B cell (primary cell): ENCODE measurements at regions not wholly inside any gene's neighbourhood (a gene's known extent, or its start where the extent isn't known, plus 50 kb on each side); places are given as distances from the start of the nearest gene placed in this dataset.

Source experiments
- ATAC-seq: fragments of 200-7000 bp; cut with Tn5 transposase; one replicate; pipeline ENCODE4 v1.10.0; 2021; ENCODE audit warnings: low read depth, mild to moderate bottlenecking, moderate number of reproducible peaks, moderate library complexity
- CTCF ChIA-PET: fragments of 350-600 bp; sonication (Branson Sonifier 250); formaldehyde crosslinking; loops from one replicate; lab custom pipeline; 2021; ENCODE audit warnings: antibody characterized with exemption, inconsistent platforms; lab: Charles Lee
- POLR2A ChIA-PET: fragments of 350-600 bp; sonication (Branson Sonifier 250); formaldehyde crosslinking; loops from one replicate; lab custom pipeline; 2021; ENCODE audit warnings: antibody characterized with exemption; lab: Charles Lee
- DNase-seq: peaks from one replicate; pipeline ENCODE4 v3.0.0; 2013
- H2AFZ ChIP-seq: 2 replicates; pipeline ENCODE4 v1.6.1; 2012; ENCODE audit warnings: mild to moderate bottlenecking, low read depth, low read length; ENCODE audit not compliant: insufficient read depth, poor library complexity, severe bottlenecking
- H3K27ac ChIP-seq, 2 donors: 1 replicate in 1 of 2; 2 replicates in 1 of 2; pipeline ENCODE4 v1.5.1; 2012 to 2013; ENCODE audit warnings: low read length in 2 of 2, mild to moderate bottlenecking in 2 of 2, moderate library complexity in 1 of 2
- H3K27me3 ChIP-seq, 4 experiments: fragments of 200-600 bp in 1 of 4; sonication (generic) in 1 of 4; replicated peaks in 1 of 4; 1 replicate in 2 of 4; 2 replicates in 2 of 4; pipeline versions ENCODE4 v1.6.1 to v1.7.0; 2013 to 2016; ENCODE audit warnings: low read length in 3 of 4, mild to moderate bottlenecking in 2 of 4, mixed read lengths in 1 of 4, moderate library complexity in 1 of 4; ENCODE audit not compliant: insufficient read depth in 4 of 4, control insufficient read depth in 3 of 4; ENCODE audit errors: control extremely low read depth in 1 of 4
- H3K36me3 ChIP-seq, 2 experiments: replicated peaks in 1 of 2; 1 replicate in 1 of 2; 2 replicates in 1 of 2; pipeline versions ENCODE4 v1.6.1 to v1.7.1; 2013; ENCODE audit warnings: low read length in 1 of 2; ENCODE audit not compliant: insufficient read depth in 2 of 2, control insufficient read depth in 1 of 2; ENCODE audit errors: control extremely low read depth in 1 of 2, extremely low read depth in 1 of 2
- H3K4me1 ChIP-seq, 2 donors: fragments of 200-600 bp in 1 of 2; sonication (generic) in 1 of 2; 1 replicate in 1 of 2; 2 replicates in 1 of 2; pipeline versions ENCODE4 v1.5.1 to v1.6.1; 2013 to 2017; ENCODE audit warnings: low read length in 2 of 2; ENCODE audit not compliant: control insufficient read depth in 2 of 2, insufficient read depth in 2 of 2
- H3K4me2 ChIP-seq: replicated peaks from 2 replicates; pipeline ENCODE3; 2012; ENCODE audit warnings: mild to moderate bottlenecking, low read depth, low read length; ENCODE audit not compliant: poor library complexity, severe bottlenecking
- H3K4me3 ChIP-seq, 5 experiments: fragments of 200-600 bp in 1 of 5; sonication (generic) in 1 of 5; 1 replicate in 3 of 5; 2 replicates in 2 of 5; pipeline versions ENCODE4 v1.5.1 to v1.7.0; 2011 to 2016; ENCODE audit warnings: low read length in 4 of 5, mild to moderate bottlenecking in 4 of 5, low read depth in 2 of 5, control low read depth in 1 of 5, moderate library complexity in 1 of 5; ENCODE audit not compliant: insufficient read depth in 1 of 5; ENCODE audit errors: control extremely low read depth in 1 of 5, extremely low read depth in 1 of 5
- H3K79me2 ChIP-seq: fragments of 200-600 bp; sonication (generic); one replicate; pipeline ENCODE4 v1.6.0; 2016; ENCODE audit warnings: low read length; ENCODE audit not compliant: control insufficient read depth, insufficient read depth
- H3K9ac ChIP-seq: fragments of 200-600 bp; sonication (generic); 2 replicates; pipeline ENCODE4 v1.6.1; 2017; ENCODE audit warnings: mild to moderate bottlenecking, low read length, moderate library complexity
- H3K9me3 ChIP-seq, 3 donors: one replicate each; pipeline versions ENCODE4 v1.6.1 to v1.7.1; 2013; ENCODE audit warnings: low read length in 2 of 3; ENCODE audit not compliant: control insufficient read depth in 2 of 3, insufficient read depth in 1 of 3; ENCODE audit errors: control extremely low read depth in 1 of 3
- H4K20me1 ChIP-seq: 2 replicates; pipeline ENCODE4 v1.6.0; 2012; ENCODE audit warnings: mild to moderate bottlenecking, low read length; ENCODE audit not compliant: insufficient read depth, control insufficient read depth, poor library complexity, severe bottlenecking
- H3K27ac Mint-ChIP-seq: one replicate; pipeline ENCODE4 v1.8.0; 2021; ENCODE audit warnings: mixed read lengths
- H3K27me3 Mint-ChIP-seq: one replicate; pipeline ENCODE4 v1.8.0; 2021; ENCODE audit warnings: mixed read lengths
- H3K4me1 Mint-ChIP-seq: one replicate; pipeline ENCODE4 v1.8.0; 2021; ENCODE audit warnings: mixed read lengths
- H3K4me3 Mint-ChIP-seq: one replicate; pipeline ENCODE4 v1.8.0; 2021; ENCODE audit warnings: mixed read lengths
- H3K9me3 Mint-ChIP-seq: one replicate; pipeline ENCODE4 v1.8.0; 2022; ENCODE audit warnings: mixed read lengths; ENCODE audit not compliant: insufficient read depth
- EZH2 ChIP-seq: IDR thresholded peaks from 2 replicates; pipeline ENCODE4 v1.6.1; 2012; ENCODE audit warnings: borderline replicate concordance, low read depth, mild to moderate bottlenecking, moderate library complexity, low read length; ENCODE audit not compliant: insufficient read depth, poor library complexity, severe bottlenecking
- WGBS: methylation state at CpG from one replicate; pipeline ENCODE4 v1.1.5; 2013; ENCODE audit warnings: missing lambda C conversion rate; ENCODE audit not compliant: insufficient coverage; 5-methylcytosine and 5-hydroxymethylcytosine counted together
- intact Hi-C: fragments of 100-400 bp; cut with micrococcal nuclease; formaldehyde crosslinking; loops from one replicate; pipeline ENCODE4 v1.10.0; 2022
- TF ChIP-seq, protein P1 (sequence below): fragments of 200-600 bp; IDR thresholded peaks from one replicate; pipeline ENCODE4 v1.8.0; 2022; ENCODE audit warnings: antibody characterized with exemption, mild to moderate bottlenecking

DNA sequence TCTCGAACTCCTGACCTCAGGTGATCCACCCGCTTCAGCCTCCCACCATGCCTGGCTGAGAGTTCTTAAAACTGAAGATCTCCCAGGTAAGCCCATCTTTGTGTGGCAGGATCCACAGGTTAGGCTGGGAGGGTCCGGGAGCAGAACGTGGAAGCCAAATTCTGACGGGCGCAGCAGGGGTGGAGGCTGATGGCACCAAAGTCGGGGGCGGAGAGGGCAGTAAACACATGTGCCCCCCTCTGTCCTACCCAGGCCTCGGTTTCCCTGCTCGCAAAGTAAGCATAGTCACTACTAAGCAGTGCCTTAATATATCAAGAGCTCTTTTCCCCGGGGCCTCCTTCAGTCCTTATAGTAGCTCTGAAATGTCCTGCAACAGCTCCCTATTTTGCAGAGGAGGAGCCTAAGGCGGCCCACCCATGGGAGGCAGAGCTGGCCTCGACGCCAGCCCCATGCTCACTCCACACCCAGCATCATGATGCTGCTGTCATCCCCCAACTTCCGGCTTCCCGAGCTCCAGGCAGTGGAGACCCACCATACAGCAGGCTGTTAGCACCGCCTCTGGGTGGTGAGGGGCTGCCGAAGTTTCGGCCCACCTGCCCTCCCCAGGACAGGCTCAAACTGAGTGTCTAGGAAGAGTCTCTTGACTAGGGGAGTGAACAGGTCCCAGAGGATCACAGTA is 230.0 kb downstream of the CTTN start:
- intact Hi-C loops, result no loop called here
- H3K79me2 ChIP-seq, result no peaks in the 10 kb centered on the region
- CTCF ChIA-PET, result no interaction called here
- POLR2A ChIA-PET, result no interaction called here
- H3K27me3 Mint-ChIP-seq, result peaks cover 3% of the 10 kb centered on the region
- no peaks in the 10 kb centered on the region for H3K36me3 ChIP-seq
- no peaks in the 10 kb centered on the region for H3K4me1 ChIP-seq
- H3K4me3 ChIP-seq, result no peak overlapping the region
- no peak overlapping the region for H3K27ac Mint-ChIP-seq
- no peak overlapping the region for H3K4me3 Mint-ChIP-seq
- no peak overlapping the region for H3K9ac ChIP-seq
- H3K27me3 ChIP-seq, result peaks cover 0 to 2% (median 0%) of the 10 kb centered on the region in 4 experiments
- H4K20me1 ChIP-seq, result no peaks in the 10 kb centered on the region
- H3K9me3 ChIP-seq, result peaks cover 0 to 12% (median 0%) of the 10 kb centered on the region in 3 donors
- H3K4me1 Mint-ChIP-seq, result no peaks in the 10 kb centered on the region
- 84% methylated on average over 15 of the region's 19 CpGs for WGBS
- DNase-seq (no peak), ATAC-seq (no peak)
- no peak overlapping the region for H2AFZ ChIP-seq
- no peak overlapping the region for H3K4me2 ChIP-seq
- TF ChIP-seq EZH2, result no peak
- TF ChIP-seq, protein P1, sequence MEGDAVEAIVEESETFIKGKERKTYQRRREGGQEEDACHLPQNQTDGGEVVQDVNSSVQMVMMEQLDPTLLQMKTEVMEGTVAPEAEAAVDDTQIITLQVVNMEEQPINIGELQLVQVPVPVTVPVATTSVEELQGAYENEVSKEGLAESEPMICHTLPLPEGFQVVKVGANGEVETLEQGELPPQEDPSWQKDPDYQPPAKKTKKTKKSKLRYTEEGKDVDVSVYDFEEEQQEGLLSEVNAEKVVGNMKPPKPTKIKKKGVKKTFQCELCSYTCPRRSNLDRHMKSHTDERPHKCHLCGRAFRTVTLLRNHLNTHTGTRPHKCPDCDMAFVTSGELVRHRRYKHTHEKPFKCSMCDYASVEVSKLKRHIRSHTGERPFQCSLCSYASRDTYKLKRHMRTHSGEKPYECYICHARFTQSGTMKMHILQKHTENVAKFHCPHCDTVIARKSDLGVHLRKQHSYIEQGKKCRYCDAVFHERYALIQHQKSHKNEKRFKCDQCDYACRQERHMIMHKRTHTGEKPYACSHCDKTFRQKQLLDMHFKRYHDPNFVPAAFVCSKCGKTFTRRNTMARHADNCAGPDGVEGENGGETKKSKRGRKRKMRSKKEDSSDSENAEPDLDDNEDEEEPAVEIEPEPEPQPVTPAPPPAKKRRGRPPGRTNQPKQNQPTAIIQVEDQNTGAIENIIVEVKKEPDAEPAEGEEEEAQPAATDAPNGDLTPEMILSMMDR, result no peak
- H3K27ac ChIP-seq, result no peak overlapping the region
- no peaks in the 10 kb centered on the region for H3K9me3 Mint-ChIP-seq
